Left renal pelvis (tissue), 4 donors: ENCODE measurements at regions not wholly inside any gene's neighbourhood (a gene's known extent, or its start where the extent isn't known, plus 50 kb on each side); places are given as distances from the start of the nearest gene placed in this dataset.

Experiments used
- DNase-seq, 4 donors: peaks; one replicate each; pipeline ENCODE4 v3.0.0-alpha.2; 2013; ENCODE audit warnings: low read depth in 4 of 4, low spot score in 3 of 4

DNA sequence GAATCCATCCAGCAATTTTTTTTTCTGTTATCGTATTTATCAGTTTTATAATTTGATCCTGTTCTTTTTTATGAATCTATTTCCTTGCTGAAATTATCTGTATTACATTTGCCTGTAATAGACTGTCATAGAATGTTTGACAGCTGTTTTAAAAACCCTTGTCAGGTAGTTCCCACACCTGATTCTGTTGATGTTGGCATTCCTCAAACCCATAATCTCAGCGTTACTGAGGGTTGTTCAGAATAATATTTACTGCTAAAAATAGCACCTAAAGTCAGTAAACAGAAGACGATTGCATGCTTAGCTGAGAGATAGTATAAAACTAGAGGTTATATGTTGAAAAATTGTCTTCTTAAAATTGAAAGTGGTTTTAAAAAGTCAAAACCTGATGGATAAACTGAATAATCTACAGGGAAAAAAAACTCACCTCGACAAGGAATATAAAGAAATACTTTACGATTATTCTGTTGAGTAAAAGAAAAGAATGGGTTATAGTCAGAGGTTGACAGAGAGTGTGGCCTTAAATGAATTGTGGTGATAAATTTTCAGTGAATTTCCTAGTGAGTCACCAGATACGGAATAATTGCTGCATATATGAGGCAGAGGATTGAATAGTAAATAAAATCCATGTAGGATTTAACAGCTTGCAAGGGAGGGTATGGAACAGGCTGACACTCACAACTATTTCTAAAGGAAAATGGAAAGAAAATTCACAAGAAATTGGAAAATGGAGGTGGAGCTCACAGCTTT lies 824.1 kb upstream of the IGFBP3 start:
- no peak for DNase-seq

GRCh38 chr7:46742601-46743000 lies 821.5 kb upstream of the IGFBP3 start:
- DNase-seq = no peak

DNA sequence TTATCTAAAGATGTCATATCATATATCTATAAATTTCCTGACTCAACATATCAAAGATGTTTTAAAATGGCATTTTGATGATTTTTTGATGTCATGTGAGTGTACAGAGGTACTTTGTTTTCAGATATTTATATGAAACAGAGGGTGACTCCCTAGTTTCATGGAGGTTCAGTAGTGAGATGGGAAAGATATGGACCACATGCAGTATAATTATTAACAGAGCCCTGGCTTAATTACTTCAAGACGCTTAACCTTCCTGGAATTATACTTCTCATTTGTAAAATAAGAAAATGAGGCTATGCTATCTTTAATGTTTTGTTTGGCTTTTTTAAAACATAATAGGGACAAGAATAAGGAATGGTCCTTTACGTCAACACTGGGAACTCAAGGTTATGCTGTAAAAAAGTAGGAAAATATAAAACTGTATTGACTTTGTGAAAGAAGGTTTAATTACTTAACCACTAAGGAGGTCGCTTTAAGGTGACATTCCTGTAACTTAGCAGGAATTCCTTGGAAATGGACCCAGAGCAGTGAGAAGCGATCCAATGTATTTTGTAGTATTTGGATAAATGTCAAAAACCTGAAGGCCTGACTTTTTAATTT lies 821.0 kb upstream of the IGFBP3 start:
- DNase-seq = no peak

GRCh38 chr7:46741181-46741580 lies 820.1 kb upstream of the IGFBP3 start:
- DNase-seq = no peak

DNA sequence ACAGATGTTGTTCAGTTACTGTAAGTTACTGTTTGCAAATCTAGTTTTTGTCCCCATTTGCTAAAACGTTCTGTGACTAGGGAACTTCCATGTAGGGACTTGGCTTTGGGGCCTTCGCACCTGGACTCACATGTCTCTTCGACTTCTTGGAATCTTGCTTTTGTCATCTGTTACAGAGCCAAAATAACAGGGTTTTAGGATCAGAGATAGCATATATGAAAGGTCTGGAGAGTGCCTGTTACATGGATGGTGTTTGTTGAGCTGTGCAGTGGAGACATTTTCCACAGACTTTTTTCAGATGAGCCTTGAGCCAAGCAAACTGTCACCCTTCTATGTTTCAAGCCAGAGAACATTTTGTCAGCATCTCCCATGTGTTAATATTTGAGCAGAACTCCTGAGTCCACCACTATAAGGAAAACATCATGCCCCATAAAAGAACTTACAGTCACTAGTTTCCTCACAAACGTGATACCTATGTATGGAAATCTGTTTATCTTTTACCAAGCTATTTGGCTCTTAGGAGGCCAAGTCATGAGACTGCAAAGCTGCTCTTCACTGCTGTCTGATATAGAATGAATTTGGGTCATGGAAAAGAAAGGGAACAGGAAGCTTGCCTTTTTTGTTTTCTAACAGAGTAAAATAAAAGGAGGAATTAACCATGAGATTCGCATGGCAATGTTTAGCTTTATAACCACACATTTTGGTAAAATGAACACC lies 818.6 kb upstream of the IGFBP3 start:
- DNase-seq = no peak

DNA sequence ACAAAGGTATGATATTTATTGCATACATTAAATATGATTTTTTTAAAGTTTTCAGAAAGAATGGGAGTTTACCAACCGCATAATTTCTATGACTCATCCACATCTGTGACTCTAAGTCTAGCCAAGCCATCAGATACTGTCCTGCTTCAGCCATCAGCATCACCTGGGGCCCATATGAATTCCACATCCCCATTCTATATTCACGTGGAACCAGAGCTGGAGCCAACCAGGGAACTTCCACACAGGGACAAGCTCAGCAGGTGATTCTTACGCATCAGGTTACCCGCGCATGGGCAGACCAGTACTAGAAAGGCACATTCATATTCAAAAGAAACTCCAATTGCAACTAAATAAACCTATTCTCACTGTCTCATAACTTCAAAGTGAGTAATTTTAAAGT lies 817.7 kb upstream of the IGFBP3 start:
- no peak for DNase-seq

DNA sequence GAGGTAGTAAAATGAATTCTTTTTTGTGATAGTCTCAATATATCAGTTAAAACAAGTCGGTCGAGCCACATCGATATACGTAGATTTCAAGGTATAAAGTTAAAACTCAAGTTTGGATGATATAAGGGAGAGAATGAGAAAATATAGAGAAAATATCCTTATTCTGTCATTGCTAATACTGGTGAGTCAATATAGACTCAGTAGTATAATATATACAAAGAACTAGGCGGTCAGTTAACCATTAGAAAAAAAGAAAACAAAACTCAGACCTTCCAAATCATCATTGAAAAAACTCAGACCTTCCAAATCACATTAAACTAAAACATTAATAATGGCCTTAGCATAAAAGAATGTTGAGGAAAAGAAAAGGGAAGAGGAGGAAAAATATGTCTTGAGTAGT lies 817.1 kb upstream of the IGFBP3 start:
- DNase-seq = no peak

GRCh38 chr7:46725838-46726237 lies 804.8 kb upstream of the IGFBP3 start:
- no peak for DNase-seq

GRCh38 chr7:46725136-46725535 lies 804.1 kb upstream of the IGFBP3 start:
- no peak for DNase-seq

DNA sequence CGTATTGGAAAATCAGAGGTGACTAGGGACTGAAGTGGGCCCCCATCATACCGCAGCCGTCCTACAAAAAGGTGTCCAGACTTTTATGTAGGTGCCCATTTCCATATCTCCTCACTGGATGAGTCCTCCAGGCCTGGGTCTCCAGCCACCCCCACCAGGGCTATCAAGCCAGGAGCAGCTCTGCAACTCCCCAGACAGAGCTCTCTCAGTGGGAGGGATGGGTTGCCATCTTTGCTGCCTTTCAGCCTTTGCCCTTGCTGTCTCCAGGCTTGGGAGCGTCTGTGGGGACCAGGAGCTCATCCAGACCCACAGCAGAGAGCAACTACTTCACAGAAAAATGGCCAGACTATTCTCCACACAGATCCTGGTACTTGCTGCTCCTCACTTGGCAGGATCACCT lies 802.7 kb upstream of the IGFBP3 start:
- DNase-seq = no peak

GRCh38 chr7:46723003-46723402 lies 801.9 kb upstream of the IGFBP3 start:
- DNase-seq = no peak

- DNase-seq = no peak
Observed at GRCh38 chr7:46720761-46721160, 799.7 kb upstream of the IGFBP3 start.

- DNase-seq = no peak
Observed at GRCh38 chr7:46719616-46720015, 798.5 kb upstream of the IGFBP3 start.

DNA sequence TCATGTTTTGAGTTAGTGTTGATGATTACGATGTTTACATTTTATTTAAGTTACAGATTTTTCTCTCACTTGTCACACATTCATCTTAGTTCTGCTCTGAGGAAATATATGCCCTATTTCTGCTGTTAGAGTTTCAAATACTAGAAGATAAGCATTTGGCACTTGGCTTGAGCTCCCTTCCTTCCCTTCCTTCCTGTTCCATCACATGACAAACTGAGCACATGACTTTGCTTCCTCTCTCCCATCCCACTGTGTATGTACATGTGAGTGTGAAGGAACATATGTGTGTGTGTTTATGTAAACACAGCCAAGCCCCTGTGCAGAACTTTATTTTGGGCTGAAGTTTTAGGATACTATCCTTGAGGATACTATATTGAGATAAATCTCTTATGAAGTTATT lies 795.9 kb upstream of the IGFBP3 start:
- DNase-seq = no peak

DNA sequence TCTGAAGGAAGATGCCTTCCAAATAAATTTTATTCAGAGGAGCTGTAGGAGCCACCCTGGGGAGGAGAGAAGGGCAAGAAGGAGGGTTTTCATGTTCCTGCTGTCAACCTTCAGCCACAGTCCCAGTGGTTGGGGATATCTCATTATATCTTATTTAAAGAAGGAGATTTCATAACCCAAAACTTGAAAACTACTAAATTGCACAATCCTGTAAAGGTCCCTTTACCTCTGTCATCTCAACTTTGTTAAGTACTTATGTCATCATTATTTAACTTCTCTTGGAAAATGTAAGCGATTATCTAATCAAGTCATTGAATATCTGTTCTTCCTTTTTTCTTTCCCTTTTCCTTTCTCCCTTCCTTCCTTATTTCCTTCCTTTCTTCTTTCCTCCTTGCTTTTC lies 794.5 kb upstream of the IGFBP3 start:
- no peak for DNase-seq

DNA sequence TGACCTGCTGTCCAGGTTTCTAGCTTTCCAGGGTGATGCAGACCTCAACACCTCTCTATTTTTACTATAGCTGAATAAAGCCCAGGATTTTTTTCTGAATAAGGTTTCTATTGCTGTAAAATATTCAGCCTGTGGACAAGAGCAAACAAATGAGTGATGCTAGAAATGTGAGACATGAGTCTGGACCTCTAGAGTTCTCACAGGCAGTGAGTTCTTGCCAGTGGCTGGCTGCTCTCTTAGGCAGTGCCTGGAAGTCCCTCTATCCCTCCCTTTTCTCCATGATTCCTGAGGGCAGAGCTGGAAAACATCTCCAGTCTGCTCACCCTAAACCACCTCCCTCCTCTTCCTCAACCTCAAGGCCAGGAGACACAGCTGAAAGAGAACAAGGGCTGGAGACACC lies 793.8 kb upstream of the IGFBP3 start:
- DNase-seq = no peak

DNA sequence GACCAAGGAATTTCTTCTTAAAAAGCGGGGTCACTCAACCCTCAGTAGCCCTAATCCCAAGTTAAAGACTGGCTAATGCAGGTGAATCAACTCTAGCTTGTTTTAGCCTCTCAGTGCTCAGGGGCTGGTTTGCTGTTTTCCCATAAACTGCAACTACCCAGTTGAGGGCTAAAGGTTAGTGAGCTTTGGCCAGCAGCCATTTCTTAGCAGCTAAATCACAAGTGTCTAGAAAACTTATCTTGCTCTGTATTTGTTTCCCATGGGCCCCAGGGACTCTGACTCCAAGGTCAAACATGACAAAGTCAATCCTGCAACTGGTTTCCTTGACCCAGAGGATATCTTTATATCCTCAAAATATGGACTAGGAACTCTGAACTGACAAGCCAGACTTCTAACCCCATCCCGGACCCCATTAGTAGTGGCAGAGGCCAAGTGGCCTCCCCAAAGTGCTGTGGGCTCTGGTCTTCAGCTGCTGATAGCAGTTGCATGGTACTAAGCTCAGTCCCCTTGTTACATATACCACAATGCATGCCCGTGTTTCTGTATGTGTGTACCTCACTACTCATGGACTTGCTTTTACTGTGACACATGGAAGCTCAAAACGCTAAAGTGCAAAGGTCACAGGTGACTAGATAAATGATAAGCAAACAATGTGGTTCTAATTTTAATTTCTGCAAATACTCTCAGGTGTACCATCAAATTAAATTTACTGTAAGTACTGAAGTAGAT lies 793.0 kb upstream of the IGFBP3 start:
- DNase-seq = peak in 2 of 4 donors; percentile 26 to 31

GRCh38 chr7:46710927-46711326 lies 789.9 kb upstream of the IGFBP3 start:
- DNase-seq = no peak

DNA sequence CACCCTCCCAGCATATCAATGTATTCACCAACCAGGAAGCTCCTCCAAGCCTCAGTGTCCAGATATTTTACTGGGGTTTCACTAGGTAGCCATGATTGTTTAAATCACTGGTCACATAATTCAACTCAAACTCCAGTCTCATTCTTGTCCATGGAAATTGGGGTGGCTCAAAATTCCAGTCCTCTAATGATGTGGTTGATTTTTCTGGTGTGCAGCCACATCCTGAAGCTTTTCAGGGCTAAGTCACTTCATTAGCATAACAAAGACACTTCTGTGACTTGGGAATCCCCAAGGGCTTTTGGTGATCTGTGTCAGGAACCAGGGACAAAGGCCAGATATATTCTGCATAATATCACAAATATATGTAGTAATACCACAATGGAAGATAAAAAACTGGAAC lies 786.9 kb upstream of the IGFBP3 start:
- no peak for DNase-seq

GRCh38 chr7:46705386-46706255 lies 784.5 kb upstream of the IGFBP3 start:
- no peak for DNase-seq
